IgD-negative memory B cell (primary cell): ENCODE measurements at regions not wholly inside any gene's neighbourhood (a gene's known extent, or its start where the extent isn't known, plus 50 kb on each side); places are given as distances from the start of the nearest gene placed in this dataset.
A peak's percentile ranks its signal among the peaks of the same experiment; 100 is the strongest.

Experiments
- H3K27ac Mint-ChIP-seq, 3 donors: one replicate each; pipeline ENCODE4 v1.8.0; 2020 to 2022; ENCODE audit warnings: mild to moderate bottlenecking in 3 of 3, mixed read lengths in 3 of 3, moderate library complexity in 1 of 3
- H3K27me3 Mint-ChIP-seq: one replicate; pipeline ENCODE4 v1.8.0; 2021; ENCODE audit warnings: mixed read lengths
- H3K36me3 Mint-ChIP-seq: one replicate; pipeline ENCODE4 v1.8.0; 2020; ENCODE audit warnings: mild to moderate bottlenecking, mixed read lengths
- H3K4me1 Mint-ChIP-seq, 3 donors: one replicate each; pipeline ENCODE4 v1.8.0; 2020 to 2022; ENCODE audit warnings: mixed read lengths in 3 of 3, mild to moderate bottlenecking in 1 of 3
- H3K4me3 Mint-ChIP-seq, 4 donors: one replicate each; pipeline ENCODE4 v1.8.0; 2020 to 2022; ENCODE audit warnings: mild to moderate bottlenecking in 4 of 4, mixed read lengths in 4 of 4, moderate library complexity in 3 of 4
- H3K9me3 Mint-ChIP-seq, 3 donors: one replicate each; pipeline ENCODE4 v1.8.0; 2020 to 2021; ENCODE audit warnings: mixed read lengths in 3 of 3, mild to moderate bottlenecking in 1 of 3

DNA sequence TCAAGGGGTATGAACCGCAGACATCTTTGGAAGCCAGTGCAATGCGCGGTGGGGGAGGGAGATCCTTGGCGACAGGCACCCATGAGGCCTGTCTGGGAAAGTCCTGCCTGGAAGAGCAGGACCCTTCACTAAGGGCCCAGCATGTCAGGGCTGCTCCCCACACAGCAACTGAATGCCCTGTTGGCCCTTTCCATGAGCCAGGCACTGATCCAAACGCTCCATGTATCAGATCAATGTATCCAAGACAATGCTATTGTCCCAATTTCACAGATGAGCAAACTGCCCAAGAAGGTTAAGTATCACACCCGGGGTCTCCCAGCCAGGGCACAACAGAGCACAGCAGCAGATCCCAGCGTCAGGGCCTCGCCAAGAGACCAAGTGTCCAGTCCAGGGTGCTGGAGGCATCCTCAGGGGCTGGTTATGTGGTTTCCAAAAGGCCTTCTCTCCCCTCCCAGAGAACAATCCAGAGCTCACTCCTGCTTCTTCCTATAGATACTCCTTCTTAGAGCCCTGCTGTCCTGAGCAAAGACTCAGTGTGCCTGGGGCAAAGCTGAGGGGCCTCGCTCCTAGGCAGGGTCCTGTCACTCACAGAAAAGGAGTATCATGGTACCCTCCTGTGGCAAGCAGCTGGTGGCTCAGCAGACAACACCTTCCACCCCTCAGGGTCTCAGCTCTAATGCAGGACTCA, 328.0 kb downstream of the NPHP4 start:
- H3K4me1 Mint-ChIP-seq: no peaks in the 10 kb centered on the region

GRCh38 chr1:5662744-5663126, 329.5 kb downstream of the NPHP4 start:
- H3K9me3 Mint-ChIP-seq: no peaks in the 10 kb centered on the region

More for the DNA sequence above, 328.0 kb downstream of the NPHP4 start:
- H3K4me3 Mint-ChIP-seq: no peak overlapping the region
- peaks cover 1% of the 10 kb centered on the region for H3K27me3 Mint-ChIP-seq
- H3K27ac Mint-ChIP-seq: no peak overlapping the region
- H3K9me3 Mint-ChIP-seq: peaks cover 0 to 4% (median 0%) of the 10 kb centered on the region in 3 donors
- H3K36me3 Mint-ChIP-seq: peaks cover 5% of the 10 kb centered on the region

GRCh38 chr1:5662086-5662743, 330.0 kb downstream of the NPHP4 start:
- no peak overlapping the region for H3K27ac Mint-ChIP-seq
- H3K4me1 Mint-ChIP-seq: no peaks in the 10 kb centered on the region
- H3K27me3 Mint-ChIP-seq: peaks cover 4% of the 10 kb centered on the region
- no peaks in the 10 kb centered on the region for H3K36me3 Mint-ChIP-seq
- H3K4me3 Mint-ChIP-seq: no peak overlapping the region
- H3K9me3 Mint-ChIP-seq: peaks cover 0 to under 1% (median 0%) of the 10 kb centered on the region in 3 donors

More at GRCh38 chr1:5662744-5663126, 329.5 kb downstream of the NPHP4 start:
- Mint-ChIP-seq H3K27ac (no peak overlapping the region), H3K4me1 (no peaks in the 10 kb centered on the region), H3K36me3 (no peaks in the 10 kb centered on the region), H3K27me3 (peaks cover 4% of the 10 kb centered on the region), H3K4me3 (no peak overlapping the region)

- Mint-ChIP-seq H3K9me3 (peaks cover 0 to 2% (median 0%) of the 10 kb centered on the region in 3 donors), H3K27ac (no peak overlapping the region), H3K4me3 (no peak overlapping the region), H3K4me1 (no peaks in the 10 kb centered on the region), H3K27me3 (peaks cover 4% of the 10 kb centered on the region), H3K36me3 (no peaks in the 10 kb centered on the region)
Measured at GRCh38 chr1:5661196-5662085, 330.8 kb downstream of the NPHP4 start.

DNA sequence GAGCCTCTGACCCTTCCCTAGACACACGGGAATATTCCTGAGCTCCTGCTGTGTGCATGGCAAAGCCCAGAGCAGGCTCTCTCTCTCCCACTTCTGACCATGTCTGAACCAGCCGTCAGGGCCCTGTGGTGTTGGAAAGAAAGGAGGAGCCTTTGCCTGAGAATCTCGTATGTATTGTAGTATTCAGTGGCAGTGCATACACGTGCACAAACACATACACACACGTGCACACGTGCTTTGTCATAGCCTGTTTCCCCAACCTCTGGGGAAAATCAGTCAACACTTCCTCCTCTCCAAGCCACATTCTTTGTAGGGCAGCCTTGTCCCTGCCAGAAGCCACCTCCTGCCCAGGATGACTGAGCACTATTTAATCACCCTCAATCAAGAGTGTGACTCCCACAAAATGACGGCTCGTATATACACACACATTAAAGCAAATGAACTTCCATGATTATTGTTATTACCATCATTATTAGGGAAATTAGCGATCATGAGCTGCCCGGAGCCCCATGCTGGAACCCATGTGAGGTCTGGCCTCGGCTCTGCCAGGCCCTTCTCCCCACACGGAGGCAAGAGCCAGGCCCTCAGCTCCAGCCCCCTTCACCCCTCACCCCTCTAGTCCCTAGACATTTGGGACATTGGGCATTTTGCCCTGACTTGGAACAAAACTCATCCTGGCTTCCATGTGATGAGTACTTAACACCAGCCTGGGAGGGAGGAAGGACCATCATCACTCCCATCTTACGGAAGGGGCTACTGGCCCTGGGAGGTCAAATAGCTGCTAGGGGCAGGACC, 331.9 kb downstream of the NPHP4 start:
- Mint-ChIP-seq H3K36me3 (no peaks in the 10 kb centered on the region), H3K27me3 (peaks cover 4% of the 10 kb centered on the region), H3K27ac (no peak overlapping the region), H3K9me3 (peaks cover 0 to 2% (median 0%) of the 10 kb centered on the region in 3 donors), H3K4me1 (no peaks in the 10 kb centered on the region), H3K4me3 (no peak overlapping the region)

DNA sequence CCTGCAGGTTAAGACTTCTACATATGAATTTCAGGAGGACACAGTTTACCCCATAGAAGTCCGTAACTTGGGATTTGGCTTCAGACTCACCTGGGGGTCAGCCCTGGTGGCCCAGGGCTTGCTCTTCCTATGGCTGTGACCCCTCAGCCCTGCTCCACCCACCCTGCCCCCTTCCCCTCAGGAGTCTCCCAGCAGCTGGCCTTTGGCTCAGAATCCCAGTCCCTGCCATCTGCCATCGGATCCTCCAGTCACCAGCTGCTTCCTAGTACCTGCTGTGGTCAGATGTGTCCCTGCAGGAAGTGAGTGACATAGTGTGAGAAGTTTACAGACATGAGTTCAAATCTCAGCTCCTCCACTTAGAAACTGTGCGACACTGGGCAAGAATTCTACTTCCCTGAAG, 332.6 kb downstream of the NPHP4 start:
- Mint-ChIP-seq H3K4me1 (no peaks in the 10 kb centered on the region), H3K4me3 (no peak overlapping the region), H3K27ac (no peak overlapping the region), H3K36me3 (no peaks in the 10 kb centered on the region), H3K9me3 (peaks cover 0 to 2% (median 0%) of the 10 kb centered on the region in 3 donors), H3K27me3 (peaks cover 4% of the 10 kb centered on the region)

DNA sequence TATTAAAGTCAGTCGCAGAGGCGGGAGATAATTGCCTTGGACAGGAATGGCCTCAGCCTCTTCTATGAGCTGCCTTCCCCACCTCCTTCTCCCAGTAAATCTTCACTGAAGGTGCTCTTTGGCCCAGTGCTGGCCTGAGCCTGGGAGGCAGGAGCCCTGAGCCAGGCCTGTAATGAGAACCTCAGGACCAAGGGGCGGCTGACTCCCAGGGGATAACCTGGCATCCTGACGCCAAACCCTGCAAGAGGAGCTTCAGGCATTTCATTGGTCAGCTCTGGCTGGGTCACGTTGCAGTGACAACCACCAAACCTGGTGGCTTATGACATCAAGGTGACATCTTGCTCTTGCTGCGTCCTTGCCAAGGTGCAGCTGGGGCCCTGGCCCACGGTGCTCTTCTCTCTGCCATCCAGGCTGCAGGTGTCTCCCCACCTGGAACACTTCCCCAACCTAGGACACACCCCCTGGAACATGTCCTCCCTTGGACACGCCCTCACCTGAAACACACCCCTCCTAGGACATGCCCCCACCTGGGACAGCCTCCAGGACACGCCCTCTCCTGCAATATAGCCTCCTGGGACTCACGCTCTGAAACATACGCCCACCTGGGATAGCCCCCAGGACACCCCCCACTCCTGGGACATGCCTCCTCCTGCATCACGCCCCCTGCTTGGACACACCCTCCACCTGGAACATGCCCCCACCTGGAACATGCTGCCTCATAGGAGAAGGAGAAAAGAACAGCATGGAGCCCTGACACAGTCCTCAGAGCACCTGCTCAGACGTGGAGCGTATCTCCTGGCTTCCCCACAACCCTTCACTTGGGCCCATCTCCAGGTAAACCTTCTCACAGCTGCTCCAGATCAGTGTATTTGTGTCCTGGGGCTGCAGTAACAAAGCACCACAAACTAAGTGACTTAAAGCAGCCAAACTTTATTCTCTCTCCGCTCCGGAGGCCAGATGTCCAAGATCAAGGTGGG, 333.6 kb downstream of the NPHP4 start:
- Mint-ChIP-seq H3K27me3 (peaks cover 5% of the 10 kb centered on the region), H3K27ac (no peak overlapping the region), H3K4me3 (peak overlapping the region in 1 of 4 donors; percentile 68), H3K36me3 (no peaks in the 10 kb centered on the region), H3K9me3 (peaks cover 0 to 3% (median 2%) of the 10 kb centered on the region in 3 donors), H3K4me1 (no peaks in the 10 kb centered on the region)

- Mint-ChIP-seq H3K27ac (no peak overlapping the region), H3K4me3 (peak overlapping the region in 1 of 4 donors; percentile 5), H3K4me1 (no peaks in the 10 kb centered on the region), H3K36me3 (no peaks in the 10 kb centered on the region), H3K27me3 (peaks cover 13% of the 10 kb centered on the region), H3K9me3 (peaks cover 0 to 4% (median under 1%) of the 10 kb centered on the region in 3 donors)
Measured at GRCh38 chr1:5651964-5652821, 340.0 kb downstream of the NPHP4 start.

DNA sequence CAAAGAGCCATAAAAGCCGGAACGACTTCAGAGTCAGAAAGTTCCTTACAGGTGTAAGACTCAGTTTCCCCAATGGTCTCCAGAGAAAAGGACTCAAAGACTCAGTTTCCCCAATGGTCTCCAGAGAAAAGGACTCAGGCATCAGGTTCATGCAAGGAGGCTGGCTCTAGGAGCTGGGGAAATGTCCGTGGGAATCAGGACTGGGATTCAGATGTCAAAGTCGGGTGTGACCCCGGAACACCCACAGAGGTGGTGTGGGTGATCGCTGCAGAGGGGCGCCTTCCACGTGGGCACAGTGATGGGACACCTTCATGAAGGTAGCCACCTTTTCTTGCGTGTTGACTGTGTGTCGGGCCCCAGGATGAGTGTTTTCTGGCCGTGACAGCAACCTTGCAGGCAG, 340.8 kb downstream of the NPHP4 start:
- Mint-ChIP-seq H3K27me3 (peaks cover 13% of the 10 kb centered on the region), H3K9me3 (peaks cover 0 to 4% (median 0%) of the 10 kb centered on the region in 3 donors), H3K36me3 (no peaks in the 10 kb centered on the region), H3K4me3 (no peak overlapping the region), H3K27ac (no peak overlapping the region), H3K4me1 (no peaks in the 10 kb centered on the region)

DNA sequence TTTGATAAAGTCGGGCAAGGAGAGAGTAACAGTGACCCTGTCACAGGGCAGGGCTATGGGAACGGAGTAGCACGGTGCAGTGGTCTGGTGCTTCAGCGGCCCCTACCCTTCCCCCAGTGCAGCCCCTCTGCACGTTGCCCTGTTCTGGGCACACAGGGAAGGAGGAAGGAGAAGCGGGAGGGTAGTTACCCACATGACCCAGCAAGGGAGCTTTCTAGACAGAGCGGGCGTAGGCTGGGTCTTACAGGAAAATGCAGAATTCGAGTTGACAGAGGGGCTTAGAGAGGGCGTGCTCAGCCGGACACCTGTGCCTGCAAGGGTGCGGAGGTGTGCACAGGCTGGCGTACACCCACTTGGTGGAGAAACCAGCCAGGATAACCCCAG, 341.2 kb downstream of the NPHP4 start:
- Mint-ChIP-seq H3K9me3 (peaks cover 0 to 4% (median 0%) of the 10 kb centered on the region in 3 donors), H3K4me1 (no peaks in the 10 kb centered on the region), H3K27me3 (peaks cover 13% of the 10 kb centered on the region), H3K36me3 (no peaks in the 10 kb centered on the region), H3K4me3 (no peak overlapping the region), H3K27ac (no peak overlapping the region)

DNA sequence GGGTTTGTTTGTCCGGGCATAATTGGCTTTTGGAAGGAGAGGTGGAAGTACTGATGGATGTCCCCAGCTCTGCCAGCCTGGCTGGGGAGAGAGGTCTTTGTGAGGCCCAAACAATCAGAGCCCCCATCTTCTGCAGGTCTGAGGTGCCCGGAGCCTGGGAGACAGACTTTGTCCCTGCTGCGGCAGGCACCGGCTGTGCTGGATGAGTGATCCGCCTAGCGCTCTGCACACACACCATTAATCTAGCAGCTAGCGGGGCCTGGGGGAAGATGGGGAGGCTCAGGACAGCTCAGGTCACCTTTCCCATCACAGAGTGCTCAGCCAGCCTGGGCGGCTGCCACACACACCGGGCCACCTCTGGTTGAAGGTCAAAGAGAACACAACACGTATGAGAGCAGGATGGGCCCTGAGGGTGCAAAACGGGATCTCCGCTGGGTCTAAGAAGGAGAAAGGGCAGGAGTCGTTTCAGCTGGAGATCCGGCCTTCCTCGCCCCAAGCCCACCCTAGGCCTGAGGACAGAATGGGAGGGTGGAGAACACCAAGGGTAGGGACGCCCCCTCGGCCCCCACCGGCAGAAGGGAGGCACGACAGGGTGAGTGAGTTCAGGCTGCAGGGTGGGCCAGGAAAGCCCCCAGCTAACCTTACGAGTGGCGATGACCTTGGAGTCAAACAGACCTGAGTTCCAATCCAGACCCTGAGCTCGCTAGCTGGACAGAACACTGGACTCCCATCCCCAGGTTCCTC, 341.8 kb downstream of the NPHP4 start:
- H3K27me3 Mint-ChIP-seq: peaks cover 15% of the 10 kb centered on the region
- H3K4me3 Mint-ChIP-seq: no peak overlapping the region

DNA sequence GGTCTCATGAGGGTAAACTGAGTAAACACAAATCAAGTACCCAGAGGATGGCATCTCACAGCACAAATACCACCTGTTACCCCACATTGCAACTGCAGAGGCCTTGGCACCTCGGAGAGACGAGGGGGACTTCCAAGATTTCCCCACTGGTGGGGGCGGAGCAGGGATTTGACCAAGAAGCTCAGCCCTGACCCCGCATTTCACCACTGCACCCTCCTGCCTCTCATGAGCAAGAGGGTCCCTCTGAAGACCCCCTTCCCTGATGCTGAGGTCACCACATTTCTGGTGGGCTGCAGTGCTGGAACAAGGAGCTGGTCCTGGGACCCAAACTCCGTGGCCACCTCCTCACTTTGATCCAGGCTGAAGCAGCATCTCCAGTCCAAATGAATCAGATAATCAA, 342.4 kb downstream of the NPHP4 start:
- H3K36me3 Mint-ChIP-seq: no peaks in the 10 kb centered on the region
- H3K27ac Mint-ChIP-seq: no peak overlapping the region
- H3K4me3 Mint-ChIP-seq: no peak overlapping the region
- no peaks in the 10 kb centered on the region for H3K4me1 Mint-ChIP-seq
- peaks cover 0 to 4% (median 0%) of the 10 kb centered on the region in 3 donors for H3K9me3 Mint-ChIP-seq
- peaks cover 15% of the 10 kb centered on the region for H3K27me3 Mint-ChIP-seq

More for the DNA sequence above, 341.8 kb downstream of the NPHP4 start:
- H3K4me1 Mint-ChIP-seq: no peaks in the 10 kb centered on the region
- H3K36me3 Mint-ChIP-seq: no peaks in the 10 kb centered on the region
- peaks cover 0 to 4% (median 0%) of the 10 kb centered on the region in 3 donors for H3K9me3 Mint-ChIP-seq
- H3K27ac Mint-ChIP-seq: no peak overlapping the region
